SK-N-MC (cell line): ENCODE measurements at regions not wholly inside any gene's neighbourhood (a gene's known extent, or its start where the extent isn't known, plus 50 kb on each side); places are given as distances from the start of the nearest gene placed in this dataset.
"Not testable (repeated sequence)": the region's sequence is repeated elsewhere in the genome, so short reads cannot be mapped to it uniquely, and the experiment has no call there.

ENCODE experiments used
- DNase-seq: peaks from one replicate; pipeline ENCODE4 v3.0.0-alpha.2; 2011; ENCODE audit warnings: low read depth, low spot score
- H3K27ac ChIP-seq: fragments of 200-600 bp; sonication (generic); 2 replicates; pipeline ENCODE4 v1.5.1; 2016; ENCODE audit warnings: mixed run types
- H3K36me3 ChIP-seq: fragments of 200-600 bp; sonication (generic); 2 replicates; pipeline ENCODE4 v1.6.1; 2017; ENCODE audit warnings: antibody characterized with exemption, low read length, mixed read lengths; ENCODE audit not compliant: insufficient read depth
- H3K4me3 ChIP-seq: fragments of 200-600 bp; sonication (generic); 2 replicates; pipeline ENCODE4 v1.5.1; 2016
- H3K9ac ChIP-seq: fragments of 200-600 bp; sonication (generic); 2 replicates; pipeline ENCODE4 v1.8.0; 2017; ENCODE audit warnings: mixed run types, mixed read lengths; ENCODE audit not compliant: insufficient read length
- H3K9me3 ChIP-seq: fragments of 200-600 bp; sonication (generic); 2 replicates; pipeline ENCODE4 v1.6.1; 2017; ENCODE audit warnings: low read depth, mild to moderate bottlenecking, antibody characterized with exemption, low read length, moderate library complexity, mixed read lengths
- EZH2 ChIP-seq: fragments of 200-600 bp; sonication (generic); IDR thresholded peaks from one replicate; pipeline ENCODE4 v1.6.1; 2017; ENCODE audit warnings: antibody characterized with exemption
- FOXP2 ChIP-seq: optimal IDR thresholded peaks from 2 replicates; pipeline ENCODE3; 2011; ENCODE audit warnings: mild to moderate bottlenecking, moderate library complexity; ENCODE audit not compliant: insufficient read depth; ENCODE audit errors: extremely low read length, control extremely low read depth
- POLR2AphosphoS5 ChIP-seq: IDR thresholded peaks from 2 replicates; pipeline ENCODE4 v1.6.1; 2012; ENCODE audit warnings: mild to moderate bottlenecking, low read depth, low read length, borderline replicate concordance

GRCh38 chr3:103210583-103210982, 775.8 kb downstream of the ZPLD1 start:
- Histone ChIP-seq H3K4me3 (no peak overlapping the region), H3K9me3 (no peaks in the 10 kb centered on the region), H3K9ac (no peak overlapping the region), H3K36me3 (no peaks in the 10 kb centered on the region), H3K27ac (no peak overlapping the region)
- TF ChIP-seq EZH2 (no peak), POLR2AphosphoS5 (no peak), FOXP2 (no peak)
- no peak for DNase-seq

GRCh38 chr3:103218146-103218545, 783.3 kb downstream of the ZPLD1 start:
- no peak overlapping the region for H3K4me3 ChIP-seq
- H3K36me3 ChIP-seq, result no peaks in the 10 kb centered on the region
- no peaks in the 10 kb centered on the region for H3K9me3 ChIP-seq
- DNase-seq, result no peak
- TF ChIP-seq EZH2, result no peak
- TF ChIP-seq POLR2AphosphoS5, result no peak
- TF ChIP-seq FOXP2, result no peak
- no peak overlapping the region for H3K9ac ChIP-seq
- no peak overlapping the region for H3K27ac ChIP-seq

- no peak overlapping the region for H3K4me3 ChIP-seq
- H3K9ac ChIP-seq, result no peak overlapping the region
- no peak for DNase-seq
- no peaks in the 10 kb centered on the region for H3K9me3 ChIP-seq
- H3K27ac ChIP-seq, result no peak overlapping the region
- no peak for TF ChIP-seq POLR2AphosphoS5
- no peak for TF ChIP-seq EZH2
- no peaks in the 10 kb centered on the region for H3K36me3 ChIP-seq
Measured at GRCh38 chr3:103218793-103219192, 784.0 kb downstream of the ZPLD1 start.

- Histone ChIP-seq H3K4me3 (no peak overlapping the region), H3K9me3 (no peaks in the 10 kb centered on the region), H3K27ac (no peak overlapping the region), H3K9ac (no peak overlapping the region), H3K36me3 (no peaks in the 10 kb centered on the region)
- no peak for DNase-seq
- TF ChIP-seq POLR2AphosphoS5, result no peak
- TF ChIP-seq FOXP2, result no peak
- TF ChIP-seq EZH2, result no peak
Measured at GRCh38 chr3:103227651-103228050, 792.8 kb downstream of the ZPLD1 start.

- no peak overlapping the region for H3K27ac ChIP-seq
- no peak overlapping the region for H3K4me3 ChIP-seq
- no peak for TF ChIP-seq EZH2
- TF ChIP-seq POLR2AphosphoS5, result no peak
- TF ChIP-seq FOXP2, result no peak
- no peaks in the 10 kb centered on the region for H3K9me3 ChIP-seq
- H3K9ac ChIP-seq, result no peak overlapping the region
- H3K36me3 ChIP-seq, result no peaks in the 10 kb centered on the region
- DNase-seq, result no peak
Measured at GRCh38 chr3:103247459-103247858, 812.6 kb downstream of the ZPLD1 start.

- not testable (repeated sequence) for H3K4me3 ChIP-seq, H3K9ac ChIP-seq, H3K27ac ChIP-seq, H3K36me3 ChIP-seq, DNase-seq, H3K9me3 ChIP-seq
Measured at GRCh38 chr3:103254827-103255226, 820.0 kb downstream of the ZPLD1 start.

- peak; percentile 59 for DNase-seq
- no peaks in the 10 kb centered on the region for H3K36me3 ChIP-seq
- H3K9ac ChIP-seq, result no peak overlapping the region
- no peaks in the 10 kb centered on the region for H3K9me3 ChIP-seq
- peak overlapping the region; percentile 41 for H3K4me3 ChIP-seq
- H3K27ac ChIP-seq, result peak overlapping the region; percentile 87
- TF ChIP-seq EZH2 (no peak), POLR2AphosphoS5 (no peak), FOXP2 (no peak)
Measured at GRCh38 chr3:103269287-103269686, 834.5 kb downstream of the ZPLD1 start.

- H3K9ac ChIP-seq, result no peak overlapping the region
- TF ChIP-seq FOXP2 (no peak), POLR2AphosphoS5 (no peak), EZH2 (no peak)
- H3K4me3 ChIP-seq, result no peak overlapping the region
- no peaks in the 10 kb centered on the region for H3K36me3 ChIP-seq
- no peak overlapping the region for H3K27ac ChIP-seq
- H3K9me3 ChIP-seq, result no peaks in the 10 kb centered on the region
- no peak for DNase-seq
Measured at GRCh38 chr3:103271575-103271974, 836.8 kb downstream of the ZPLD1 start.

GRCh38 chr3:103295974-103296570, 861.3 kb downstream of the ZPLD1 start:
- no peak for DNase-seq
- TF ChIP-seq FOXP2, result no peak
- no peak for TF ChIP-seq EZH2
- TF ChIP-seq POLR2AphosphoS5, result no peak
- no peak overlapping the region for H3K27ac ChIP-seq
- H3K9me3 ChIP-seq, result no peaks in the 10 kb centered on the region
- no peak overlapping the region for H3K4me3 ChIP-seq
- no peak overlapping the region for H3K9ac ChIP-seq
- H3K36me3 ChIP-seq, result no peaks in the 10 kb centered on the region

GRCh38 chr3:103297502-103297901, 862.7 kb downstream of the ZPLD1 start:
- not testable (repeated sequence) for H3K27ac ChIP-seq

More at GRCh38 chr3:103297502-103297901, 862.7 kb downstream of the ZPLD1 start:
- DNase-seq, H3K9me3 ChIP-seq, H3K36me3 ChIP-seq, H3K9ac ChIP-seq, H3K4me3 ChIP-seq: not testable (repeated sequence)
